OCI-LY1 (cell line): ENCODE measurements at regions not wholly inside any gene's neighbourhood (a gene's known extent, or its start where the extent isn't known, plus 50 kb on each side); places are given as distances from the start of the nearest gene placed in this dataset.

ENCODE experiments used
- H2AFZ ChIP-seq: fragments of 200-600 bp; sonication (generic), shearing (Covaris generic); 2 replicates; pipeline ENCODE4 v1.6.0; 2014; ENCODE audit warnings: antibody characterized with exemption, mild to moderate bottlenecking, low read length
- H3F3A ChIP-seq: fragments of 200-600 bp; sonication (generic), shearing (Covaris generic); 2 replicates; pipeline ENCODE4 v1.6.0; 2014; ENCODE audit warnings: mild to moderate bottlenecking, antibody characterized with exemption, low read length, moderate library complexity; ENCODE audit not compliant: insufficient read depth
- H3K27ac ChIP-seq: fragments of 200-600 bp; sonication (generic); 2 replicates; pipeline ENCODE4 v1.5.1; 2014; ENCODE audit warnings: low read length, mixed run types, mild to moderate bottlenecking, low read depth; ENCODE audit not compliant: poor library complexity, severe bottlenecking
- H3K27me3 ChIP-seq: fragments of 200-600 bp; sonication (generic); 2 replicates; pipeline ENCODE4 v1.6.0; 2014; ENCODE audit warnings: antibody characterized with exemption, mild to moderate bottlenecking, low read length, moderate library complexity; ENCODE audit not compliant: insufficient read depth
- H3K36me3 ChIP-seq: fragments of 200-600 bp; sonication (generic); 2 replicates; pipeline ENCODE4 v1.6.1; 2014; ENCODE audit warnings: mild to moderate bottlenecking, antibody characterized with exemption, low read length, moderate library complexity, mixed read lengths; ENCODE audit not compliant: insufficient read depth
- H3K4me1 ChIP-seq: fragments of 200-600 bp; sonication (generic); 2 replicates; pipeline ENCODE4 v1.5.1; 2014; ENCODE audit warnings: mild to moderate bottlenecking, low read length, moderate library complexity; ENCODE audit not compliant: insufficient read depth, severe bottlenecking
- H3K4me2 ChIP-seq: fragments of 200-600 bp; sonication (generic), shearing (Covaris generic); 2 replicates; pipeline ENCODE4 v1.6.1; 2014; ENCODE audit warnings: low read length
- H3K4me3 ChIP-seq: fragments of 200-600 bp; sonication (generic); 2 replicates; pipeline ENCODE4 v1.5.1; 2014; ENCODE audit warnings: low read length, low read depth, mild to moderate bottlenecking, mixed read lengths; ENCODE audit not compliant: poor library complexity, severe bottlenecking
- H3K79me2 ChIP-seq: fragments of 200-600 bp; shearing (Covaris generic); 2 replicates; pipeline ENCODE4 v1.6.1; 2016; ENCODE audit warnings: mixed run types, low read length, mixed read lengths; ENCODE audit not compliant: insufficient read depth
- H3K9ac ChIP-seq: fragments of 200-600 bp; sonication (generic), shearing (Covaris generic); 2 replicates; pipeline ENCODE4 v1.6.1; 2014; ENCODE audit warnings: mild to moderate bottlenecking, low read length, mixed read lengths
- H3K9me2 ChIP-seq: fragments of 200-600 bp; sonication (generic), shearing (Covaris generic); 2 replicates; pipeline ENCODE4 v1.6.1; 2014; ENCODE audit warnings: low read depth, mild to moderate bottlenecking, low read length, mixed read lengths
- H3K9me3 ChIP-seq: fragments of 200-600 bp; shearing (Covaris generic); 2 replicates; pipeline ENCODE4 v1.6.1; 2014; ENCODE audit warnings: low read length, mixed read lengths
- H4K20me1 ChIP-seq: fragments of 200-600 bp; sonication (generic), shearing (Covaris generic); 2 replicates; pipeline ENCODE4 v1.6.0; 2016; ENCODE audit warnings: mild to moderate bottlenecking, low read length; ENCODE audit not compliant: insufficient read depth
- CTCF ChIP-seq: fragments of 200-600 bp; sonication (generic), shearing (Covaris generic); IDR thresholded peaks from 2 replicates; pipeline ENCODE4 v1.5.1; 2017; ENCODE audit warnings: mild to moderate bottlenecking, antibody characterized with exemption, low read length, moderate library complexity, mixed read lengths
- EZH2 ChIP-seq: fragments of 200-600 bp; sonication (generic), shearing (Covaris generic); IDR thresholded peaks from 2 replicates; pipeline ENCODE4 v1.8.0; 2017; ENCODE audit warnings: borderline replicate concordance, mixed run types, mild to moderate bottlenecking, antibody characterized with exemption, low read length, moderate library complexity, mixed read lengths

- Histone ChIP-seq H3K4me1 (no peaks in the 10 kb centered on the region), H4K20me1 (no peaks in the 10 kb centered on the region), H3K27me3 (no peaks in the 10 kb centered on the region), H3K36me3 (no peaks in the 10 kb centered on the region), H3K9ac (no peak overlapping the region), H3F3A (no peaks in the 10 kb centered on the region), H3K9me3 (no peaks in the 10 kb centered on the region), H2AFZ (no peak overlapping the region), H3K27ac (no peak overlapping the region), H3K4me3 (no peak overlapping the region), H3K79me2 (no peaks in the 10 kb centered on the region), H3K9me2 (no peaks in the 10 kb centered on the region), H3K4me2 (no peak overlapping the region)
- TF ChIP-seq CTCF, result no peak
- no peak for TF ChIP-seq EZH2
Measured at GRCh38 chr2:107414376-107414775, 412.3 kb upstream of the RGPD4 start.

- no peaks in the 10 kb centered on the region for H3F3A ChIP-seq
Measured at GRCh38 chr2:107418708-107419107, 408.0 kb upstream of the RGPD4 start.

GRCh38 chr2:107419191-107419590 is 407.5 kb upstream of the RGPD4 start:
- Histone ChIP-seq H3K27me3 (no peaks in the 10 kb centered on the region), H4K20me1 (no peaks in the 10 kb centered on the region), H3F3A (no peaks in the 10 kb centered on the region), H3K79me2 (no peaks in the 10 kb centered on the region), H3K9ac (no peak overlapping the region), H3K4me1 (no peaks in the 10 kb centered on the region), H3K27ac (no peak overlapping the region), H3K4me2 (no peak overlapping the region), H3K36me3 (no peaks in the 10 kb centered on the region), H3K4me3 (no peak overlapping the region), H2AFZ (no peak overlapping the region), H3K9me2 (no peaks in the 10 kb centered on the region), H3K9me3 (no peaks in the 10 kb centered on the region)
- TF ChIP-seq CTCF, result no peak
- TF ChIP-seq EZH2, result no peak

More at GRCh38 chr2:107418708-107419107, 408.0 kb upstream of the RGPD4 start:
- H3K27ac ChIP-seq, result no peak overlapping the region
- H3K36me3 ChIP-seq, result no peaks in the 10 kb centered on the region
- H3K9me2 ChIP-seq, result no peaks in the 10 kb centered on the region
- no peak overlapping the region for H2AFZ ChIP-seq
- H3K4me2 ChIP-seq, result no peak overlapping the region
- TF ChIP-seq EZH2, result no peak
- no peak for TF ChIP-seq CTCF
- H3K79me2 ChIP-seq, result no peaks in the 10 kb centered on the region
- no peaks in the 10 kb centered on the region for H3K9me3 ChIP-seq
- H3K4me3 ChIP-seq, result no peak overlapping the region
- no peaks in the 10 kb centered on the region for H4K20me1 ChIP-seq
- no peak overlapping the region for H3K9ac ChIP-seq
- no peaks in the 10 kb centered on the region for H3K27me3 ChIP-seq
- no peaks in the 10 kb centered on the region for H3K4me1 ChIP-seq
